ENCODE measurements at regions not wholly inside any gene's neighbourhood (a gene's known extent, or its start where the extent isn't known, plus 50 kb on each side); places are given as distances from the start of the nearest gene placed in this dataset.

DNA sequence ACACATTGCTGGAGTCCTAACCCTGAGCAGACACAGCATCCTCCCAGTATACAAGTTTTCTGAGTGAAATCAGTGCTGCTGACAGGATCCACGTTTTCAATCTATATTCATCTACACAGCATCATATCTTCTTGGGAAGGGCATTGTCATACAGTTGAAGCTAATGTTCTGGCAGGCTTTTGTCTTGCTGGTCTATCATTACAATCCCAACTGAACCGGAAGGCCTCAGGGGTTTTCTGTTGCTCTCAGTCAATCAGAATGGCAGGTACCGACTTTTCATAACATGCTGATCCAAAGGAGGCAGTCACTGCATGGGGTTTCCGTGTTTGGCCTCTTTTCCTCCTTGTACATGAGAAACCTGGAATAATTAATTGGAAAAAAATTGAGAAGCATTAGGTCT, 2118.8 kb upstream of the WWC1 start:
- DNase-seq (ENCODE audit: low read depth): no peak
- TF ChIP-seq, protein P1, sequence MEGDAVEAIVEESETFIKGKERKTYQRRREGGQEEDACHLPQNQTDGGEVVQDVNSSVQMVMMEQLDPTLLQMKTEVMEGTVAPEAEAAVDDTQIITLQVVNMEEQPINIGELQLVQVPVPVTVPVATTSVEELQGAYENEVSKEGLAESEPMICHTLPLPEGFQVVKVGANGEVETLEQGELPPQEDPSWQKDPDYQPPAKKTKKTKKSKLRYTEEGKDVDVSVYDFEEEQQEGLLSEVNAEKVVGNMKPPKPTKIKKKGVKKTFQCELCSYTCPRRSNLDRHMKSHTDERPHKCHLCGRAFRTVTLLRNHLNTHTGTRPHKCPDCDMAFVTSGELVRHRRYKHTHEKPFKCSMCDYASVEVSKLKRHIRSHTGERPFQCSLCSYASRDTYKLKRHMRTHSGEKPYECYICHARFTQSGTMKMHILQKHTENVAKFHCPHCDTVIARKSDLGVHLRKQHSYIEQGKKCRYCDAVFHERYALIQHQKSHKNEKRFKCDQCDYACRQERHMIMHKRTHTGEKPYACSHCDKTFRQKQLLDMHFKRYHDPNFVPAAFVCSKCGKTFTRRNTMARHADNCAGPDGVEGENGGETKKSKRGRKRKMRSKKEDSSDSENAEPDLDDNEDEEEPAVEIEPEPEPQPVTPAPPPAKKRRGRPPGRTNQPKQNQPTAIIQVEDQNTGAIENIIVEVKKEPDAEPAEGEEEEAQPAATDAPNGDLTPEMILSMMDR (IDR thresholded peaks at IDR 0.05; ENCODE audit: insufficient read depth, low read depth, low read length, missing control alignments): no peak

DNA sequence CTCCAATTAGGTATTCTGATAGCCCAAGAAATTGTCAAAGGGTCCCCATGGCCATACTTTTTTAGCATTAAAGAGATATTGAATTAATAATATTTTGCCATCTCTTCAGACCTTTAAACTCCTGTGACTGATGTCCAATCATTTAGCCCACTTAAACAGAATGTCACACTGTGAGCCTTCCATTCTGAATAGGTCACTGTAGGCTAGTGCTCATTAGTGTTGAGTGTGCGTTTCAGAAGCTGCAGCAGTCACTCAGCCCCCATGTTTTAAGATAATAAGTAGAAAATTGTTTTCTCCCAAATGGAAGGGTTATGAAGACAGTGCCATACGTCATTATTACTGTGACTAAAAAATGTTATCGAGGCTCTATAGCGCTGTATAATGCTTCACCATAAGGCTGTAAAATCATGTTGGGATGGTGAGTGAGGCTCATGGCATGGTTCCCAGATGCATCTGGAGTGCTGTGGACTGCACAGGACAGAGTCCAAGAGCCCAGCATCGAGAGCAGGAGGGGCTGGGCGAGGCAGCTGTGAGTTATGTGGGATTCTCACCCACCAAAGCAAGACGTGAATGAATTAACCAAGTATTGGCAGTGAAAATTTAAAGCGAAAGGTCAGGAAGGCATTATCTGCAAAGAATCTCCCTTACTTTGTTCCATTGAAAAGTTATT, 2112.9 kb upstream of the WWC1 start:
- TF ChIP-seq, protein P1 (IDR thresholded peaks at IDR 0.05; ENCODE audit: insufficient read depth, low read depth, low read length, missing control alignments): no peak
- DNase-seq (ENCODE audit: low read depth): no peak
- H3K4me3 ChIP-seq (ENCODE audit: low read length): no peak overlapping the region

More for the DNA sequence above, 2118.8 kb upstream of the WWC1 start:
- no peak overlapping the region for H3K4me3 ChIP-seq (ENCODE audit: low read length)

DNA sequence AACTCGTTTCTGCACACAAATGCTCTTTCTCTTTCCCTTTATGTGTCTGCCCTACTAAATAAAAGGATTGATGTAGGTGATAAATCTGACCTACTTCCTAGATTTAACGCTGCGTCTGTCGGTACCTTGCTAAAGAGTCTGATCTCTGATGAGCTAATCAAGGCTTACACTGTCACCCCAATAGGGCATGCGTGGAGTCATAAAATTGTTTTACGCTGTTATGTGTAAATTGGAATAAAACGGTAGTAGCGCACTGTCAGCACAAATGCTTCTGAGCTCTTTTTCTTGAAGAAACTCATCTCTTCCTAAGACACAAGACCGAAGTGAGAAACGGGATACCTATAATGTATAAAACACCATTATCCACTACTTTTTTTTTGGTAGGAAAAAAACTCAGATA, 2106.3 kb upstream of the WWC1 start:
- no peak for DNase-seq (ENCODE audit: low read depth)

DNA sequence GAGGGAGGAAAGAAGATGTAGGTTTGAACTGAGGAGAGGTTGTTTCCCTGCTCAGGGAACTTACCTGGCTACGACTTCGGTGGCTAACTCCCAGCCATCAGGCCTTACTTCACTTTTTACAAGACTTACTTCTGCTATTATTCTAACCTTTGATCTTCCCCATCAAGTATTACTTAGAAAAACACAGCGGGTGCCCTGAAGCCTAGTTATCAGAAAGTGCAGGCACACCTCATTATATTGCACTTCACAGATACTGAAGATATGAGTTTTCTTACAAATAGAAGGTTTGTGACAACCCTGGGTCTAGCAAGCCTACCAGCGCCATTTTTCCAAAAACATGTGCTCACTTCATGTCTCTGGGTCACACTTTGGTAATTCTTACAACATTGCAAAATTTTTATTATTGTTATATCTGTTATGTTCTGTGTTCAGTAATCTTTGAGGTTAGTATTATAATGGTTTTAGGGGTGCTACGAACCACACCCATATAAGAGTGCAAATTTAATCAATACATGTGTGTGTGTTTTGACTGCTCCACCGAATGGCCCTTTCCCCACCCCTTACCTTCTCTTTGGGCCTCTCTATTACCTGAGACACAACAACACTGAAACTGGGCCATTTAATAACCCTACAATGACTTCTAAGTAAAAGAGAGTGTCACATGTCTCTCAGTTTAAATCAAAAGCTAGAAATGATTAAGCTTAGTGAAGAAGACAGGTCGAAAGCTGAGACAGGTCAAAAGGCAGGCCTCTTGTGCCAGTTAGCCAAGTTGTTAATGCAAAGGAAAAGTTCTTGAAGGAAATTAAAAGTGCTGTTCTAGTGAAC, 2102.7 kb upstream of the WWC1 start:
- H3K4me3 ChIP-seq (ENCODE audit: low read length): no peak overlapping the region
- TF ChIP-seq, protein P1 (IDR thresholded peaks at IDR 0.05; ENCODE audit: insufficient read depth, low read depth, low read length, missing control alignments): no peak
- no peak for DNase-seq (ENCODE audit: low read depth)

More for the DNA sequence above, 2106.3 kb upstream of the WWC1 start:
- no peak overlapping the region for H3K4me3 ChIP-seq (ENCODE audit: low read length)
- TF ChIP-seq, protein P1 (IDR thresholded peaks at IDR 0.05; ENCODE audit: insufficient read depth, low read depth, low read length, missing control alignments): no peak

DNA sequence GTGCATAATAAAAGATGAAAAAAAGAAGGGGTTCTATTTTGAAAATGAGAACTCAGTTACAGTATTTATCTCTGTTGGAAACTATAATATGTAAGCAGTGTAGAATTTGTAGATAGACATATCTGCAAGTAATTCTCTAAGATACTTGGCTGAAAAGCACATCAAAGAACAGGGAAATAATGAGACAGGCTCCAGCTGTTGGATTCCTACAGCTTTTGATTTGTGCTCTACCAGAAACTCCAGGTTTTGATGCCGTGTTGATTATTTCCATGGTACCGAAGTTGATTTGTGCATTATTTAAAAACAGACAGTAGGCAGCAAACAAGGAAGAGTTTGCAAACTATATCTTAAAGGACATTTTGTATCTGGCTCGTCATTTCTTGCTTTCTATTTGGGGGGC, 2098.7 kb upstream of the WWC1 start:
- no peak for DNase-seq (ENCODE audit: low read depth)
- H3K4me3 ChIP-seq (ENCODE audit: low read length): no peak overlapping the region
- TF ChIP-seq, protein P1 (IDR thresholded peaks at IDR 0.05; ENCODE audit: insufficient read depth, low read depth, low read length, missing control alignments): no peak

DNA sequence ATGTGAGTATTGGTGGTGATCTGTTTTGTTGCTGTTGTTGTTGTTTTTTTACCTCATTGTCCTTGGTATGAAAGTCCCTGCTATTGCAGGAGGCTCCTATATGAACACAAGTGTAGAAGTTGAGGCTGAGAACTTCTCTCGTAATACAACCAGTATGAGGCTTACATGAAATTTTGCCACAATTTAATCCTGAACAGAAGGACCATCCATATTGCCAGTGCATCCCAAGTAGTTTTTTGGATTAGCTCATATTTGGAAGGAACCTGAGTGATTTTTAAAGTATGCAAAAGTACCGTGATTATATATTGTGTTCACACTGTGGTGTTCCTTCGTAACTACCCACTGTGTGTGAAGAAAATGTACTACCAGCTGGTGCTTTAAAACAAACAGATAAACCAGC, 2095.5 kb upstream of the WWC1 start:
- no peak for DNase-seq (ENCODE audit: low read depth)

More for the DNA sequence above, 2095.5 kb upstream of the WWC1 start:
- no peak overlapping the region for H3K4me3 ChIP-seq (ENCODE audit: low read length)
- TF ChIP-seq, protein P1 (IDR thresholded peaks at IDR 0.05; ENCODE audit: insufficient read depth, low read depth, low read length, missing control alignments): no peak
